ENCODE measurements at regions not wholly inside any gene's neighbourhood (a gene's known extent, or its start where the extent isn't known, plus 50 kb on each side); places are given as distances from the start of the nearest gene placed in this dataset.

DNA sequence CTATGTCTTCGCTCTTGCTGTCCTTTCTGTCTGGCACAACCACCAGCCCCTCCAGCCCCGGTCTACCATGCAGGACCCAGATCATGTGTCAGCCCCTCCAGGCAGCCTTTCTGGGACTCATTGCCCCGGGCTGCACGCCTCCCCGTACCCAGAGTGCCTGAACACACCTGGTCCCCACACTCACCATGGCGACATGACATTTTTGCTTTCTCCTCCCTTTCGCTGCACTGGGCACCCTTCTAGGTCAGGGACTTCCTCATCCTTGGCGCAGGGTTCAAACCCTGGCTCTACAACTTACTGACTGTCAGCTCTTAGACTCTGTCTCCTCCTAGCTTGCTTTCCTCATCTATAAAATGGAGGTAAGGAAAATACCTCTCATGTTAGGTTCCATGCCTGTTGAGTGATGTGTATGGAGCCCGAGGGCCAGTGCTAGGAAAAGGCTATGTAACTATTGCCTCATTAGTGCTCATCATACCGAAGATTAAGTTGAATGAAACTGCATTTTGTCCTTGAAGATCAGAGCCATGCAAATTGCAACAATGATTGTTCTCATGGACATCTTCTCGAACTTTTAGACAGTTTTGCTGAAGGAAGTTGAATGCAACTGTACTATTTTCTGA, 49.7 kb upstream of the TIAM2 start:
- no peak overlapping the region for H3K4me3 ChIP-seq
- H3K27ac ChIP-seq = no peak overlapping the region
- no peaks in the 10 kb centered on the region for H3K4me1 ChIP-seq
- H3K36me3 ChIP-seq = no peaks in the 10 kb centered on the region
- H3K9me3 ChIP-seq = no peaks in the 10 kb centered on the region
- intact Hi-C loops (cut with DNase I; ENCODE audit: low total_unique reads) = no loop called here
- no peaks in the 10 kb centered on the region for H3K27me3 ChIP-seq
- TF ChIP-seq POLR2A (IDR thresholded peaks at IDR 0.05) (no peak), POLR2AphosphoS5 (IDR thresholded peaks at IDR 0.05) (no peak)
- TF ChIP-seq, protein P1, sequence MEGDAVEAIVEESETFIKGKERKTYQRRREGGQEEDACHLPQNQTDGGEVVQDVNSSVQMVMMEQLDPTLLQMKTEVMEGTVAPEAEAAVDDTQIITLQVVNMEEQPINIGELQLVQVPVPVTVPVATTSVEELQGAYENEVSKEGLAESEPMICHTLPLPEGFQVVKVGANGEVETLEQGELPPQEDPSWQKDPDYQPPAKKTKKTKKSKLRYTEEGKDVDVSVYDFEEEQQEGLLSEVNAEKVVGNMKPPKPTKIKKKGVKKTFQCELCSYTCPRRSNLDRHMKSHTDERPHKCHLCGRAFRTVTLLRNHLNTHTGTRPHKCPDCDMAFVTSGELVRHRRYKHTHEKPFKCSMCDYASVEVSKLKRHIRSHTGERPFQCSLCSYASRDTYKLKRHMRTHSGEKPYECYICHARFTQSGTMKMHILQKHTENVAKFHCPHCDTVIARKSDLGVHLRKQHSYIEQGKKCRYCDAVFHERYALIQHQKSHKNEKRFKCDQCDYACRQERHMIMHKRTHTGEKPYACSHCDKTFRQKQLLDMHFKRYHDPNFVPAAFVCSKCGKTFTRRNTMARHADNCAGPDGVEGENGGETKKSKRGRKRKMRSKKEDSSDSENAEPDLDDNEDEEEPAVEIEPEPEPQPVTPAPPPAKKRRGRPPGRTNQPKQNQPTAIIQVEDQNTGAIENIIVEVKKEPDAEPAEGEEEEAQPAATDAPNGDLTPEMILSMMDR (IDR thresholded peaks at IDR 0.05) = no peak
- DNase-seq (ENCODE audit: low spot score in 2 of 2) = no peak

All from breast epithelium (tissue), 4 donors.